ENCODE measurements at regions not wholly inside any gene's neighbourhood (a gene's known extent, or its start where the extent isn't known, plus 50 kb on each side); places are given as distances from the start of the nearest gene placed in this dataset.

- no peak for TF ChIP-seq CTCF (IDR thresholded peaks at IDR 0.05)
- TF ChIP-seq POLR2A (IDR thresholded peaks at IDR 0.05), result no peak
- no peak for TF ChIP-seq POLR2AphosphoS5 (IDR thresholded peaks at IDR 0.05)
Observed at GRCh38 chr9:13555516-13555915, 276.0 kb upstream of the MPDZ start.

All from gastroesophageal sphincter (tissue), 3 donors.